ENCODE measurements at regions not wholly inside any gene's neighbourhood (a gene's known extent, or its start where the extent isn't known, plus 50 kb on each side); places are given as distances from the start of the nearest gene placed in this dataset.
A peak's percentile ranks its signal among the peaks of the same experiment; 100 is the strongest.
"Not testable (repeated sequence)": the region's sequence is repeated elsewhere in the genome, so short reads cannot be mapped to it uniquely, and the experiment has no call there.

GRCh38 chr1:193388165-193388564, 201.8 kb upstream of the B3GALT2 start:
- DNase-seq (no peak), ATAC-seq (peak in 2 of 4 donors; percentile 22 to 39)
- H3K4me1 ChIP-seq = peaks cover 0 to 9% (median 1%) of the 10 kb centered on the region in 12 donors
- H3K4me3 ChIP-seq = no peak overlapping the region
- intact Hi-C loops (cut with DNase I) = no loop called here
- H3K9me3 ChIP-seq = no peaks in the 10 kb centered on the region
- H3K27me3 ChIP-seq = no peaks in the 10 kb centered on the region
- no peaks in the 10 kb centered on the region for H3K36me3 ChIP-seq
- 89 to 96% (median 93%) methylated on average over 4 of the region's 4 CpGs for WGBS, 4 donors
- no peak for TF ChIP-seq POLR2A (IDR thresholded peaks at IDR 0.05)
- no peak for TF ChIP-seq CTCF (IDR thresholded peaks at IDR 0.05)
- H3K27ac ChIP-seq = no peak overlapping the region

- DNase-seq = no peak
- Histone ChIP-seq H3K4me1 (peaks cover 0 to 9% (median 1%) of the 10 kb centered on the region in 12 donors), H3K4me3 (no peak overlapping the region), H3K36me3 (no peaks in the 10 kb centered on the region), H3K9me3 (no peaks in the 10 kb centered on the region), H3K27ac (no peak overlapping the region), H3K27me3 (no peaks in the 10 kb centered on the region)
- intact Hi-C loops (cut with DNase I) = no loop called here
- no peak for ATAC-seq
- no peak for TF ChIP-seq POLR2A (IDR thresholded peaks at IDR 0.05)
- TF ChIP-seq CTCF (IDR thresholded peaks at IDR 0.05) = no peak
These were observed 201.0 kb upstream of the B3GALT2 start for GRCh38 chr1:193387406-193387805.

GRCh38 chr1:193378451-193378850, 192.0 kb upstream of the B3GALT2 start:
- H3K27me3 ChIP-seq; H3K4me1 ChIP-seq; H3K27ac ChIP-seq; ATAC-seq; intact Hi-C loops (cut with DNase I); H3K36me3 ChIP-seq; DNase-seq; H3K9me3 ChIP-seq; H3K4me3 ChIP-seq: not testable (repeated sequence)
- 73 to 87% (median 82%) methylated on average over 2 of the region's 2 CpGs for WGBS, 4 donors

- no peak overlapping the region for H3K27ac ChIP-seq
- H3K4me3 ChIP-seq = no peak overlapping the region
- TF ChIP-seq POLR2A (IDR thresholded peaks at IDR 0.05) (no peak), CTCF (IDR thresholded peaks at IDR 0.05) (no peak)
- no peak for ATAC-seq
- no peaks in the 10 kb centered on the region for H3K4me1 ChIP-seq
- intact Hi-C loops (cut with DNase I) = no loop called here
- DNase-seq = no peak
- no peaks in the 10 kb centered on the region for H3K36me3 ChIP-seq
- H3K27me3 ChIP-seq = no peaks in the 10 kb centered on the region
- no peaks in the 10 kb centered on the region for H3K9me3 ChIP-seq
- WGBS, 4 donors = 92 to 97% (median 96%) methylated on average over 2 of the region's 2 CpGs
These were observed 191.1 kb upstream of the B3GALT2 start for GRCh38 chr1:193377472-193377871.

- H3K4me1 ChIP-seq = peaks cover 0 to 5% (median 0%) of the 10 kb centered on the region in 12 donors
- ATAC-seq (no peak), DNase-seq (no peak)
- H3K36me3 ChIP-seq = no peaks in the 10 kb centered on the region
- H3K4me3 ChIP-seq = no peak overlapping the region
- 90 to 94% (median 93%) methylated on average over 2 of the region's 2 CpGs for WGBS, 4 donors
- TF ChIP-seq CTCF (IDR thresholded peaks at IDR 0.05) = no peak
- no peak for TF ChIP-seq POLR2A (IDR thresholded peaks at IDR 0.05)
- intact Hi-C loops (cut with DNase I) = no loop called here
- peaks cover 0 to 5% (median 0%) of the 10 kb centered on the region in 12 donors for H3K9me3 ChIP-seq
- no peaks in the 10 kb centered on the region for H3K27me3 ChIP-seq
- H3K27ac ChIP-seq = no peak overlapping the region
These were observed 186.1 kb upstream of the B3GALT2 start for GRCh38 chr1:193372553-193372952.

Data from heart left ventricle (tissue), 16 donors.